GM19463 (cell line): ENCODE measurements at regions not wholly inside any gene's neighbourhood (a gene's known extent, or its start where the extent isn't known, plus 50 kb on each side); places are given as distances from the start of the nearest gene placed in this dataset.
"Not testable (repeated sequence)": the region's sequence is repeated elsewhere in the genome, so short reads cannot be mapped to it uniquely, and the experiment has no call there.

Experiments
- ATAC-seq: cut with Tn5 transposase; IDR thresholded peaks from one replicate; pipeline ENCODE4 v1.9.1; 2021; ENCODE audit warnings: mild to moderate bottlenecking, moderate library complexity; ENCODE audit not compliant: unreplicated experiment

DNA sequence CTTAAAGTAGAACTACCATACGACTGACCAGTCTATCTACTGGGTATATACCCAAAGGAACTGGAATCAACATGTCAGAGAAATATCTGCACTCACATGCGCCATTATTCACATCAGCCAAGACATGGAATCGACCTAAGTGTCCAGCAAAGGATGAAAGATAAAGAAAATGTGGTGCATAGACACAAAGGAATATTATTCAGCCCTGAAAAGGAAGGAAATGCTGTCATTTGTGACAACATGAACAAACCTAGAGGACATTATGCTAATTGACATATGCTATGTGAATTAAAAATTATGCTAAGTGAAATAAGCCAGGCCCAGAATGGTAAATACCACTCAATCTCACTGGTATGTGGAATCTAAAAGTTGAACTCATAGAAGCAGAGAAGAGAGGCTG is 123.7 kb downstream of the KLF6 start:
- ATAC-seq: no peak

DNA sequence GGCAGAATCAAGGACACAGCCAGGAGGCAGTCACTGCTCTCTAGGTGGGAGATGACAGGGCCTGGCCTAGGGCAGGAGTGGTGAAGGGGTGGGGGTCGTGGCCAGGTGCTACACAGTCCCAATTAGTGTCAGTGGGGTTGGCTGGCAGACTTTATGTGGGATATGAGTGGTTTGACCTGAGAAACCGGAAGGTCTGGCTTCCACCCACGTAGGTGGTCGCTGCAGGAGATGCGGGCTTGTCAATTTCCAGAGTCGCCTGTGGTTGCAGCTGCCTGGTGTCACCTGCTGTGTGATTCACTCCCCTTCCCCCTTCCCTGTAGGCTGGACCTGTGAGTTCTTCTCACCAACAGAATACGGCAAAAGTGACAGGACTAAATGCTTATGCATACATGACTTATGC is 124.3 kb downstream of the KLF6 start:
- no peak for ATAC-seq

DNA sequence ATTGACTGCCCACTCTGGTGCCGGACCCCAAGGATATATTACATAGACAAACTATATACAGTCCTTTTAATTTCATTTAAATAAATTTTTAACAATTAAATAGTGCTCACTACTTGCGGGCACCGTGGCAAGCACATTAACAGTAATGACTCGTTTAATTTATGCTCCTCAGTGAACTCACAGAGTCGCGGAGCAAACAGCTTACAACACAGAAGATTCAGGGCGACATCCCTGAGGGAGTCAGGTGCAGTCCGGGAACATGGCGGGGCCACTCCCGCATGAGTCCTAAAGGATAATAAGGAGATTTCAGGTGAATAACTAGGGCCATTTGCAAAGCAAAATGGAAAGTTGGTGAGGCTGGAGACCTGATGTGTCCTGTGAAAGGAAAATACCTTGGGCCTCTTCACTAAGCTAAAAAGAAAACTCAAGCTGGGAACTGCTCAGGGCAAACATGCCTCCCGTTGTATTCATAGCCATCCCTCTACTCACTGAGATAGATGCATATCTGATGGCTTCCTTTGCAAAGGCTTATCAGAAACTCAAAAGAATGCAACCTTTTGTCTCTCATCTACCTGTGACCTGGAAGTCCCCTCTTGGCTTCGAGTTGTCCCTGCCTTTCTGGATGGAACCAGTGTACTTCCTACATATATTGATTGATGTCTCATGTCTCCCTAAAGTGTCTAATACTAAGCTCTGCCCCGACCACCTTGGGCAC is 125.6 kb downstream of the KLF6 start:
- no peak for ATAC-seq

DNA sequence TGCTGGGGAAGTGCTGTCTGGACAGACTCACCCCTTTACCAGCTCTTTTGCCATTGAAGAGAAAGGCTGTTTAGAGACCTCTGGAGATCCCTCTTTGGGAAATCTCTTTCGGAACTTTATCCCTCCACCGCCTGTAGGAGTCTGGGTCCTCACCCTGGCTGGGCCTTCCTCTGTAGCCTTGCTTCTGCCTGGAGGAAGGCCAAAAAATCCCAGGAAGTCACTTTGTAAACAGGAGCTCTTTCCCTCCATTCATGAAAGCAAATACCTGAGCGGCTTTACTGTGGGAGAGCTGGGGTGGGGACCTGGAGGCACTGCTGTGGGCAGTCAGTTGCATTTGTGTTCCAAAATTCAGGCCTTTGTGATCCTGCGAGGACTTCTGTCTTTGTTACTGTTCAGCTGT is 126.2 kb downstream of the KLF6 start:
- ATAC-seq: no peak

DNA sequence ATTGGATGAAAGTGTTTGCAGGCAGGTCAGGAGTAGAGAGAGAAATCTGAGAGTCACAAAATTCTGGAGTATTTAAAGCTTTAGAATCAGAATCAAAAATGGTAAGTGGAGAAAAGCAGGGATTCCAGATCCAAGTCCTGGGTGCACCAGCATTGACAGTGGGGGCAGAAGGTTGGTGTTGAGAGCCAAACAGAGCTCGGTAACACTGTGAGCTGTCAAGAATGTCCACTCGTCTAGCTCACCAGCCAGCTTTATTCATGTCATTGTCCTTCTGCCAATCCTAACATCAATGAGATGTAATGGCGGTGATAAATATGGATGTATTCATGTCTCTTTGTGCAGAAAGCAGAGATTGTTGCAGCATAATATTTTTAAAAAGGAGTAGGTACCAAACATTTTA is 128.8 kb downstream of the KLF6 start:
- ATAC-seq: no peak

DNA sequence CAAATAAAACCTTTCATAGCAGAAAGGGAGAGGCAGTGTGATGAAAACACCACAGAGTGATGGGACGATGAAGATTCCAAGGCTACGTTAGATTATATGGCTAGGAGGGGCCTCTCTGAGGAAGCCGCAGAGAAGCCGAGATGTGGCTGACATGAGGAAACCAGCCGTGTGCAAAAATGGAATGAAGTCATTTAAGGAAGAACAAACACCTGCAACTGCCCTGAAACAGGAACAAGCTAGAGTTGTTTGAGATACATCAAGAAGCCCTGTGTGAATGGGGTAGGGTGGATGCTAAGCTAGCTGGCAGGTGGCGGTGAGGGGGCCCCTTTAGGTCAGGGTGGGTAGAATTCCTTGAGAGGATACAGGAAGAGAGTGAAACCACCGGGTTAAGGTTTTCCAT is 129.5 kb downstream of the KLF6 start:
- no peak for ATAC-seq

DNA sequence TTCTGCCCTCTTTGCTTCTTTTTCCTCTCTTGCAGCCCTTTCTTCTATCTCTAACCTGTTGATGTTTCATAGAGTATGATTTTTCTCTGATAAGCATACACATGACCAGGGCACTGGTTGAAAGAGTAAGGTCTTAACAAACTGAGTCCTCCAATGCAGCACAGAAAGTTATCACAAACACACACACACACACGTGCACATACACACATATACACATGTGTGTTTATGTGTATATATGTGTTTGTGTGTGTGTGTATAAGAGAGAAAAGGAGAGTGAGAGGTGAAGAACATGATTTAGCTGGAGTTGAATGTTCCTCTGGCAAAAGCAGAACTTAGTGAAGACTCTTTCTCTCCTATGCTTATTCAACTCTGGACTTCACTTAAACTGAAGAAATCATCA is 130.0 kb downstream of the KLF6 start:
- ATAC-seq: no peak

DNA sequence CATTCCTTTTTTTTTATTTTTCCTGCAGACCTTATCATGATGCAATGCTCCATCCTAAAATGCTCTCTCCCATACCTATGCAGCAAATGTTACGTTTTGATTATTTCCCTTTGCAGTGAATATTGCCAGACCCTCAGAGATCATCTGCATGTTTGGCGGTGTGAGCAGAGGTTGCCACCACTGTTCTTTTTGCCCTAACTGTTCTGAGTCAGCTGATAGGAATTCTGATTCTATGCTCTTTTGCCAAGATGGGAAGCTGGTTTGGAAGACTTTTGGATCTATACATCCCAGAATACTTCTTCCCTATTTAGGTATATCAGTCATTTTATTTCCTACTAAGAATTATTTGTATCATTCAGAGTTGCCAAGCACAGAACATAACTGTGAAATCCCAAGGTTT is 130.5 kb downstream of the KLF6 start:
- ATAC-seq: no peak

DNA sequence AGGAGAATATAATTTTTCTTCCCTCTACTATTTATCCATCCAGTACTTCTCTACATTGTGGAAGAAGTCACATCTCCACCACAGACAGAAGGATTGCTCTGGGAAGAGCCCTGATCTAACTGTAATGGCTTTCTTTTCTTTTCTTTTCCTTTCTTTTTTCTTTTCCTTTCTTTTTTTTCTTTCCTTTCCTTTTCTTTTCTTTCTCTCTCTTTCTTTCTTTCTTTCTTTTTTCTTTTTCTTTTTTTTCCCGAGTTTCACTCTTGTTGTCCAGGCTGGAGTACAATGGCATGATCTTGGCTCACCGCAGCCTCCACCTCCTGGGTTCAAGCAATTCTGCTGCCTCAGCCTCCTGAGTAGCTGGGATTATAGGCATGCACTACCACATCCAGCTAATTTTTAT is 131.7 kb downstream of the KLF6 start:
- not testable (repeated sequence) for ATAC-seq

DNA sequence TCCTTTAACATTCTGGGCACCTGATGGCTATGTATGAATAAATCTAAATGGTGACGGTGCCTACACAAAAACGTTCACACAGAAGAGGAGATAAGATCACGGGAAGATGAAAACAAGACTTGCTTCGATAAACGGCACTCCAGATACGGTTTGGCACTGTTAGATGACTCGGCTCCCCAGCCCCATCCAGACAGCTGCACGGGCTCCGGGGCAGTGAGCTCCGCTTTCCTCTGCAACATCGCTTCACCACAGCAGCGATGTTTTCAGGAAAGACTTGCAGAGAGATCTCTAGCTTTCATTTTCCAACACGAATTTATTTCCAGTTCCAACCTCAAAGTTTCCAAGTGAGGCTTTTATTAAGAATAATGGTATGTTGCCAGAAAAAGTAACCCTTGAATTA is 132.1 kb downstream of the KLF6 start:
- ATAC-seq: no peak

DNA sequence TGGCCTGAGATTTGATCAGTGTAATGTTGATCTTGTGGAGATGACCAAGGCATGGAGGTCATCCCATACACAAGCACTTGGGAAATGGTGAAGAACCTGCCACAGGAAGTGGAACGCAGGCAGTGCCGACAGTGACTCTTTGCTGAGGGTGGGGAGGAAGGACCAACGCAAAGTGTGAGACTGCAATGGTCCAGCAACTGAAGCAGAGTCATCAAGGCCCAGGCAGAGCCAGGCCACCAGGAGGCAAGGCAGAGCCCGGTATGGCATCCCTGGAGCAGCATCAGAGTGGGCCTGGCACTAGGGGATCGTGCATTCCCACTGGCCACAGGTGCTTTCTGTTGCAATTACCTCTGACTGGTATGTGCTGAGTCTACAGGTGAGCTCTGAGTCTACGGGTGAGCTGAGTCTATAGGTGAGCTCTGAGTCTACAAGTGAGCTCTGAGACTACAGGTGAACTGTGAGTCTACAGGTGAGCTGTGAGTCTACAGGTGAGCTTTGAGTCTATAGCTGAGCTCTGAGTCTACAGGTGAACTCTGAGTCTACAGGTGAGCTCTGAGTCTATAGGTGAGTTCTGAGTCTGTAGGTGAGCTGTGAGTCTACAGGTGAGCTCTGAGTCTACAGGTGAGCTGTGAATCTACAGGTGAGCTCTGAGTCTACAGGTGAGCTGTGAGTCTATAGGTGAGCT is 132.9 kb downstream of the KLF6 start:
- no peak for ATAC-seq

DNA sequence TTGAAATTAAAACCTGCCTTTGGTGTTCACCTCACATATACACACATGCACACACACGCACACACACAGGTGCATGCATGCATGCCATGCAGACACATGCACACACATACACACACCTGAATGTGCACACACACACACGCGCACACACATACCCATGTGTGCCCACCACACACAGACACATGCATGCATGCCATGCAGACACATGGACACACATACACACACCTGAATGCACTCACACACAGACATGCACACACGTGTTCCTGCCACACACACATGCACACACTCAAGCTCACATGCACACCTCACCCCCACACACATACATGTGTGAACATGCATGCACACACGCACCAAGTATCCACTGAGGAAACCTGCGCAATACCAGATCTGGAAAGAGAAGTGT is 136.4 kb downstream of the KLF6 start:
- no peak for ATAC-seq

DNA sequence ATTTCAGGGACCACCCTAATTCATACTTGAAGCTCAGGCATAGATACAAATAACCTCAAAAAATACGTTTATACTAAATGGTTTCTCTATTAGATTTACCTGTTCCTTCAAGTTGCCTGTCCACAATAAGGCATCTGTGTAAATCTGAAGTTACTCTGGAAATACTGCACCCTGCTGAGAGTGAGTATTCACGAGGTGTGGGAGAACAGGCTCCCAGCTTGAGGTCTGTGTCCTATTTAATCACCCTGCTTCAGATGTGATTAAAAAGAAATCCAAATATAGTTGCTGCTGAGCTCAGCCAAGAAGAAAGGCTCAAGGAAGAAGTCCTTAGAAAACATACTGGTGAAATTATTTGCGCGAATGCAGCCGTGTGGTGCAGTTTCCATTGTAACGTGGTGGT is 136.8 kb downstream of the KLF6 start:
- no peak for ATAC-seq

DNA sequence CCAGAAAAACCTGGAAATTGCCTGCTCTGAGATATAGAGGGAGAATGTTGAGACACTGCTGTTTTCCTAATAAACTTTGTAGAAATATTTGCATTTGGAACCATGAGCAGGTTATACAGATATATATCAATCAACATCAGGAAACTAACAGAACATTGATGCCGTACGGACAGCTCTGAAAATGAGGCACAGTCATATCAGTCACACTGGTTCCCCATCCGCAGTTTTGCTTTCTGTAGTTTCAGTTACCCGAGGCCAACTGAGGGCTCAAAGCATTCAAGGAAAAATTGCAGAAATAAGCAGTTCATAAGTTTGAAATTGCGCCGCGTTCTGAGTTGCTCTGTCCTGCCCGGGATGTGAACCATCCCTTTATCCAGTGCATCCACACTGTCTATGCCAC is 137.9 kb downstream of the KLF6 start:
- no peak for ATAC-seq

DNA sequence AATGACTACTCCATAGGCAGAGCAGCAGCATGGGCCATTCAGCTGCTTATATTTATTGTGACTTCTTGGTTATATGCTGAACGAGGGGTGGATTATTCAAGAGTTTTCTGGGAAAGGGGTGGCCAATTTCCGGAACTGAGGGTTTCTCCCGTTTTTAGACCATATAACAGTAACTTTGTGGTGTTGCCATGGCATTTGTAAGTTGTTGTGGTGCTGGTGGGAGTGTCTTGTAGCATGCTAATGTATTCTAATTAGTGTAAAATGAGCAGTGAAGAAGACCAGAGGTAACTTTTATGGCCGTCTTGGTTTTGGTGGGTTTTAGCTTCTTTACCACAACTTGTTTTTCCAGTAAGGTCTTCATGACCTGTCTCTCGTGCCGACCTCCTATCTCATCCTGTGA is 139.6 kb downstream of the KLF6 start:
- no peak for ATAC-seq

DNA sequence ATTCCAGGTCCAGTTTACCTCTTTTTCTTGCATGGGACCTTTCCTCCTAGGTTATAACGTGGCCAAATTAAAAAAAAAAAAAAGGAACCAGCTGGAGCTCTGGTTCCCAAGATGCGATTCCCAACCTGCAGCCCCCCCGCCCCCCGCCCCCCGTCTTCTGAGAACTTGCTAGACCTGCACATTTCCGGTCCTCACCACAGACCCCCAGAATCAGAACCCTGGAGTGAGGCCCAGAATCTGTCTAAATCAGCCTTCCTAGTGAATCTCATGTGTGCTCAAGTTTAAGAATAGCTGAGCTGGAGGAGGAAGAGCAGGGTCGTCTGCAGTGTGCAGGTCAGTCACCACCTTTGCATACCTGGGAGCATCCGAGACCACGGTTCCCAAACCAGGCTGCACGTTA is 144.2 kb downstream of the KLF6 start:
- no peak for ATAC-seq

DNA sequence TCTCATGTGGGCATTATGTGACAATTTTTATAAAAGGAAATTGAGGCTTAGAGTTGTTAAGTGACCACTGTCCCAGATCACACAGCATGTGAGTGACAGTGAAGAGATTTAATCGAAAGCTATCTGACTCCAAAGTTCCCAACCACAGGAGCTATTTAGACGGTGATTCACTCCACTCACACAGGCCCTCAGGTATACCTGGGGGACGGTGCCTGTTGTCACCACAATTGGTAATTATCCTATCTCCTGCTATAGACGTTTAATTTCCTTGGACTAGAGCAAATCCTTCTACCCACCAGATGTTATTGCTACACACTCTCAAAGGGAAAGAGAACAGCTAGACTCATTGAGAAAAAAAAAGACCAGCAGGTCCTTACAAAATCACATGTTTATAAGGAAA is 145.5 kb downstream of the KLF6 start:
- ATAC-seq: no peak

DNA sequence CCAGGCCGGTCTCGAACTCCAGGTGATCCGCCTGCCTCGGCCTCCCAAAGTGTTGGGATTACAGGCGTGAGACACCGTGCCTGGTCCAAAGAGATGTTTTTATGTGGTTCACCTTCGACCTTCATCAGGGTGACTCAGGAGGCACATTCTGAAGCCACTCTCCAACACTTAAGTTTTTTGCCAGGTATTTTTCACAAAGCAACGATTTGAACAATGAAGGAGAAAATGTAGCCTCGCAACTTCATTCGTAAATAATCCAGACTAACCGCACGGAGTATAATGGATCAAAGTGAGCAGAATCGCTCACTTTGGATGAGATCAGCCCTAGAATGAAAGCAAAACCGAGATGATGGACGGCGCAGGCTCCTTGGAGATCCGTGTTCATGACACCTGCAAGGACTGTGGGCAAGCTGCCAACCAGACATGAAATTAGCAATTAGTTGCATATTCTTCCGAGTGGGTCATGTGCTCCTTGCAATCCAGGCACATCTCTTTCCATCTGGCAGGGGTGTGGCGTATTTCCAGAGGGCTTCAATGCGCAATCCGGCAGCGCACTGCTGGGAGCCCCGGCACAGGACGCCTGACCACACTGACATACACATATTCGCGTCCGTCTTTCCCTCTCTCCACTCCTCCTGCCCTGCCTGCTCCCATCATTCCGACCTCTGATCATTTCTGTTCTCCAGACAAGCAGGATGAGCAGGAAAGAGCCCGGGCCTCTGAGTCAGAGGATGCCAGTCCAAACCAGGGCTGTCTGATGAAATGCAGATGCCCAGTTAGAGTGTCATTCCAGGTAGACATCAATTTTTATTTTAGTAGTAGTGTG is 148.4 kb downstream of the KLF6 start:
- no peak for ATAC-seq

DNA sequence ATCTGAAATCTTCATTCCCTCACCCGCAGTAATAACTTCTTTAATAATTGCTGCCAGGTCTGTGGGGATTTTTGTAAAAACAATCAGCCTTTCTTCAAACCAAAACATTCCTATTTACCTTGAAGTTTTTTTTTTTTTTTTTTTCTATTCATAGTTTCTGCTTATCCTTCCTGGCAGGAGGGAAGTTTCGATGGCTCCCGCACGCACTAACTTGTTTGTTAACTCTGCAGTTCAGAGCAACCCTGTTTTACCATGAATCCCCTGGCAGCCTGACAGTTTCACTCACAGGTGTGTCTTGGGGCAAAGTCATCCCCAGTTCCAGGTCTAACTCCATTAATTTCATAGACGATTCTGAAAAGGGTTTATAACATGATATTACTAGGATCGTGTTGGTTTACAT is 149.3 kb downstream of the KLF6 start:
- no peak for ATAC-seq

DNA sequence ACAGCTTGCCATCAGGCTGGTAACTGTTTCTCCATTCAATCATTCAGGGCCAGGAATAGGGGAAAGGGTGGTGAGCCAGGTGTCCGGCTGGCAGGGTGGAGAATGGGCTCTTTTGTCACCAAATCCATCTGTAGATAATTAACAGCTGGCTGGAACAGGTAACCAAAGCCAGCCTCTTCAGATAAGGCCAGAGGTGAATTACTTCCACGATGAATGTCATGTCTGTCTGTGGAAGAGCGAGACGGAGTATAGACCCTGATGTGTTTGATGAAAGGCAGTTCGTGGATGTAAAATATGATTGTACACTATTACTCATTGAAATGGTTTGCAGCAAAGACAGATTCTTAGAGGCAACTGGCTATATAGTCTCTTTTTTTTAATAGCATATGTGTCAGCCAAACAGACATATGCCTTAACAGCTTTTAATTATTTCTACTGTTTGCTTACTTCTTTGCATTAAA is 149.8 kb downstream of the KLF6 start:
- no peak for ATAC-seq

DNA sequence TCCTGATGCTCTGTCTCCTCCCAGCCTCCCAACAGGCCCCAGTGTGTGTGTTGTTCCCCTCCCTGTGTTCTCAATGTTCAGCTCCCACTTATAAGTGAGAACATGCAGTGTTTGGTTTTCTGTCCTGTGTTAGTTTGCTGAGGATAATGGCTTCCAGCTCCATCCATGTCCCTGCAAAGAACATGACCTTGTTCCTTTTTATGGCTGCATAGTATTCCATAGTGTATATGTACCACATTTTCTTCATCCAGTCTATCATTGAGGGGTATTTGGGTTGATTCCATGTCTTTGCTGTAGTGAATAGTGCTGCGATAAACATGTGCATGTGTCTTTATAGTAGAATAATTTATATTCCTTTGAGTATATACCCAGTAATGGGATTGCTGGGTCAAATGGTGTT is 150.4 kb downstream of the KLF6 start:
- ATAC-seq: not testable (repeated sequence)
